ENCODE measurements at regions not wholly inside any gene's neighbourhood (a gene's known extent, or its start where the extent isn't known, plus 50 kb on each side); places are given as distances from the start of the nearest gene placed in this dataset.

DNA sequence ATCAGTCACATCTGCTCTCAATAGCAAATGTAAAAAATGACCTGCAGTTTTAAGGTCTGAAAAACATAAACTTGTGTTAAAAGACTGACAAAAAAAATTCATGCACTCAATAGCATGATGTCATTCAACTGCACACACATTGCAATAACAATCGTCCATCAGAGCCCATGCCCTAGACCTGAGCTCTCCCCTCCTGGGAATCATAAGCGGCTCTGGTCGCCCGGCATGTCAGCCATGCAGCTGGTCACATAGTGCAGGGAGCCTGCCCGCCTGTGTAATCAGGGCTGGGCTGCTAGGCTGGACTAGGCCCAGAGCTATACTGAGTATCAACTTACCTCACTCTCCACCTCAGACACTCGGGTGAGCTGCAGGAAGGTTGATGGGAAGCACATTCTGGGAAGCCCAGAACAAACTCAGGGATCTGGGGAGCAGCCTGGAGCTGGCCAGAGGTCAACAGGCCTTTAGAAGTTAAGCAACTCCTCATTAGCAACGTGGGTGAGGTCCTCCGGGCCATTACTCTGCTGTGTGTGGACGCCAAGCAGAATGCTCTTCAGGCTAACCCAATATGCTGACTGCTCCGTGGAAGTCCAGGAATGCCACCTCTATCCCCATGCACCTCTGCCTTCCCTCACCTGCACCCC lies 165.5 kb downstream of the TTC32 start:
- no peak overlapping the region for H3K4me3 ChIP-seq (ENCODE audit: low read depth, low read length)
- TF ChIP-seq, protein P1, sequence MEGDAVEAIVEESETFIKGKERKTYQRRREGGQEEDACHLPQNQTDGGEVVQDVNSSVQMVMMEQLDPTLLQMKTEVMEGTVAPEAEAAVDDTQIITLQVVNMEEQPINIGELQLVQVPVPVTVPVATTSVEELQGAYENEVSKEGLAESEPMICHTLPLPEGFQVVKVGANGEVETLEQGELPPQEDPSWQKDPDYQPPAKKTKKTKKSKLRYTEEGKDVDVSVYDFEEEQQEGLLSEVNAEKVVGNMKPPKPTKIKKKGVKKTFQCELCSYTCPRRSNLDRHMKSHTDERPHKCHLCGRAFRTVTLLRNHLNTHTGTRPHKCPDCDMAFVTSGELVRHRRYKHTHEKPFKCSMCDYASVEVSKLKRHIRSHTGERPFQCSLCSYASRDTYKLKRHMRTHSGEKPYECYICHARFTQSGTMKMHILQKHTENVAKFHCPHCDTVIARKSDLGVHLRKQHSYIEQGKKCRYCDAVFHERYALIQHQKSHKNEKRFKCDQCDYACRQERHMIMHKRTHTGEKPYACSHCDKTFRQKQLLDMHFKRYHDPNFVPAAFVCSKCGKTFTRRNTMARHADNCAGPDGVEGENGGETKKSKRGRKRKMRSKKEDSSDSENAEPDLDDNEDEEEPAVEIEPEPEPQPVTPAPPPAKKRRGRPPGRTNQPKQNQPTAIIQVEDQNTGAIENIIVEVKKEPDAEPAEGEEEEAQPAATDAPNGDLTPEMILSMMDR (IDR thresholded peaks at IDR 0.05; ENCODE audit: low read depth, low read length): no peak

DNA sequence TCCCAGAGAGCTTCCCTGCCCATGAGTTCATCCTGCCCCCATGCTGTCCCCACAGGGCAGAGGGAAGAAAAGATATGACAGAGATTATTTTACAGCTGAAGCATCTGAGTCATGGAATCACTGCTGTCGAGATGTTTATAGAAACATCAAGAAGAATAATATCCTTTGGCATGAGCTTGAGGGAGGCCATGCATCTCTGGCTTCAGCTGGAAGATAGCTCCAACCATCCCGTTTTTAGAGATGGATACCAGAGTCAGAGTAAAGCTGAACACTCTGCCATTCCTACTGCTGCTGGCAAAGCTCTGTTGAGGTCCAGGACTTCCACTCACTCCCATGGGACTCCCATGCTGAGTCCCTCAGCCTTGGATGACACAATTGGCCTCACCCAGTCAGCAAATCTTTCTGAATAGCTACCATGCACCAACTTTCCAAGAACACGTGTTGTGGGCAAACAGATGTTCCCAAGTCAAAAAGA lies 167.8 kb downstream of the TTC32 start:
- TF ChIP-seq, protein P1 (IDR thresholded peaks at IDR 0.05; ENCODE audit: low read depth, low read length): no peak
- no peak overlapping the region for H3K4me3 ChIP-seq (ENCODE audit: low read depth, low read length)

DNA sequence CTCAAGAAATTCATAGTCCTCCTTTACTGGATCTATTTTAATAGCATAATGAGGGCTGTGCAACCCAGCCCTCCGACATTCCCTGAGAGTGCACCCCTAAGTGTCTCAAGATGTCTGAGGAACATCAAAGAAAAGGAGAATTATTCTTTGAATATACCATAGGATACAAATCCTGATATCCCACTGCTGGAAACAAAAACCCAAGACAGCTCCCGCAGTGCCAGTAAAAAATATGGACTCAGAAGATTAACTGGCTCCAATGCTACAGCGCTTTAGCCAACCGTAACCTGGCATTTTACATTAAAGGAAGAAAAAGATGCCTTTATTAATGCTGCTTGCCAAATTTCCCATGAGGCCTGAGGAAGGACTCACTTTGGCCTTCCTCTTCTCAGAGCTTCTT lies 168.4 kb downstream of the TTC32 start:
- TF ChIP-seq, protein P1 (IDR thresholded peaks at IDR 0.05; ENCODE audit: low read depth, low read length): no peak
- H3K4me3 ChIP-seq (ENCODE audit: low read depth, low read length): no peak overlapping the region

DNA sequence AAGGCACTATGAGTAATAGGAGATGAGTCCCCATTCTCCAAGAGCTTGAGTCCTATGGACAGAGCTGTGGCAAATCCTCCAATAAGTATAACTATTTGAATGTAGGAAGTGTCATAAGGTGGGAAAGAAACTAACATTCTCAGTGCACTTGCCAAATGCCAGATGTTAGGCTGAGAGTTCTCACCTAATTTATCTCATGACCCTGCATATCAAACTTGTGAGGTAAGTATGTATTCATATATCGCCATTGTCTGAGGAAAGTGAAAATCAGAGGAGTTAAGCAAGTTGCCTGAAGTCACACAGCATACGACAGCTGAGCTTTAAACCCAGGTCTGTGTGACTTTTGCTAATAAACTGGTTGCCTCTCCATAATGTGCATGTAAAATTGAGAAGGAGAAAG lies 169.5 kb downstream of the TTC32 start:
- no peak overlapping the region for H3K4me3 ChIP-seq (ENCODE audit: low read depth, low read length)
- TF ChIP-seq, protein P1 (IDR thresholded peaks at IDR 0.05; ENCODE audit: low read depth, low read length): no peak

DNA sequence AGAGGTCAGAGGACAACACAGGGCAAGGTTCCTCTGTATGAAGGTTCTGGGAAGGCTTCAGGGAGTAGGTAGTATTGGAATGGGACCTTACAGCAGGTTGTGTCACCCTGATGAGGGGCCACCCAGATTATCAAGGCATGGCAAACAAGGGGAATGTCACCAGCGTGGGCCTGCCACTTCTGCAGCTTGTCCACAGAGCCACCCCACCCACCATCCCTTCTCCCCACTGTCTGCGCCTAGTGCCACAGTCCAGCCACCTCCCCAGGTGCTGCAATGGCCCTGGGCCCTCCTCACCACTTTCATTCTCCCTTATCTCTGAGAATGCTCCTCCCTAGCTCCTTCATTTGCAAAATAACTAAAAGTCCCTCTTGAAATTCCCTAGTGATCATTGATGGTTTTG lies 170.3 kb downstream of the TTC32 start:
- no peak overlapping the region for H3K4me3 ChIP-seq (ENCODE audit: low read depth, low read length)
- TF ChIP-seq, protein P1 (IDR thresholded peaks at IDR 0.05; ENCODE audit: low read depth, low read length): no peak

DNA sequence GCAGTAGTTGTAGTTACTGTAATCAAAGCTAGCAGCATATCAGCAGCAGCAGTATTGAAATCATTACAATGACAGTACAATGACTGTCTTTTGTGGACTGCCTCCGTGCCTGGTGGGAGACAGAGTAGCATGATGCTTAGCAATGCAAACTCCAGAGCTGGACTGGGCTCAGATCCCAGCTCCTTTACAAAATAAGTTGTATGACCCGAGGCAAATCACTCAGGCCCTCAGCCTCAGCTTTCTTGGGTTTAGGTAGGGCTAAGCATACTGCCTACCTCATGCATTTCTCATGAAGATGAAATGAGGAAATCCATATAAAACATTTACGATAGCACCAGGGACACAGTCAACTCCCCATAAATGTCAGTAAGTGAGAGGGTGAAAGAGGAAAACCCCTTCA lies 170.7 kb downstream of the TTC32 start:
- TF ChIP-seq, protein P1 (IDR thresholded peaks at IDR 0.05; ENCODE audit: low read depth, low read length): no peak
- H3K4me3 ChIP-seq (ENCODE audit: low read depth, low read length): no peak overlapping the region

DNA sequence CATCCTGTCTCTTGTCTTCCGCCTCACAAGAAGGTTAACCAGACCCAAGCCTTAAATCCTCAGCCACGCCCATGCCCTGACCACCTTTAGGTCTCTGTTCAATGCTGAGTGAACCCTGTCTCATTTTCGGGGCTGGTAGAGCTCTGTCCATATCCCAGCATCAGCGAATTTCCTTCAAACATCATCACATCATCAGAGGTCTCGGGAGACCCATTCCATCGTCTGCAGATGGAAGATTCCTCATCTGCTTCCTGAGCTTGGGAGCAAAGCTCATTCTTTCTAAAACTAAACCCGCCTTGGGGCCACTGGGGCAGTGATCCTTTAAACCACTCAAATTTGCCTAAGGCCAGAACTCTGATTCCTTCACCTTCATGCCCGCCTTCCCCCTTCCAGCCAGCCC lies 173.7 kb downstream of the TTC32 start:
- H3K4me3 ChIP-seq (ENCODE audit: low read depth, low read length): no peak overlapping the region
- TF ChIP-seq, protein P1 (IDR thresholded peaks at IDR 0.05; ENCODE audit: low read depth, low read length): no peak

All from WI38 (cell line).